Right lobe of liver (tissue), 4 donors: ENCODE measurements at regions not wholly inside any gene's neighbourhood (a gene's known extent, or its start where the extent isn't known, plus 50 kb on each side); places are given as distances from the start of the nearest gene placed in this dataset.

Source experiments
- CTCF ChIP-seq, 4 donors: fragments of 200-600 bp in 3 of 4; fragments of 450-650 bp in 1 of 4; IDR thresholded peaks; one replicate each; pipeline versions ENCODE4 v1.5.1 to v1.8.0; 2016 to 2022; ENCODE audit warnings: antibody characterized with exemption in 4 of 4, mild to moderate bottlenecking in 2 of 4
- POLR2A ChIP-seq: fragments of 450-650 bp; IDR thresholded peaks from one replicate; pipeline ENCODE4 v1.6.1; 2017; ENCODE audit warnings: antibody characterized with exemption, mild to moderate bottlenecking
- donor health status: DM: no; HTN: no; CAD: no.
- donor health status: DM: no; HTN: no; CAD: no.
- donor health status: DM: no; HTN: yes; CAD: no.

GRCh38 chr5:73352243-73352642, 96.3 kb downstream of the FOXD1 start:
- no peak for TF ChIP-seq POLR2A
- no peak for TF ChIP-seq CTCF (IDR thresholded peaks at IDR 0.05)
